PC-9 (cell line): ENCODE measurements at regions not wholly inside any gene's neighbourhood (a gene's known extent, or its start where the extent isn't known, plus 50 kb on each side); places are given as distances from the start of the nearest gene placed in this dataset.

Source experiments
- BruUV-seq: library from RNA; stranded (reverse); fragments of 400-500 nt; replicated peaks from 2 replicates; lab custom pipeline; 2021; lab: Mats Ljungman, UMichigan
- CTCF ChIA-PET: fragments of 300-600 bp; sonication (Branson Sonifier 250); formaldehyde crosslinking; loops from one replicate; lab custom pipeline; 2022; ENCODE audit warnings: antibody characterized with exemption; lab: Charles Lee
- POLR2A ChIA-PET: fragments of 300-600 bp; sonication (Branson Sonifier 250); formaldehyde crosslinking; loops from one replicate; lab custom pipeline; 2022; ENCODE audit warnings: antibody characterized with exemption; ENCODE audit not compliant: unreplicated experiment; lab: Charles Lee
- DNase-seq, 2 experiments: peaks; one replicate each; pipeline versions ENCODE4 v3.0.0 to v3.0.0-alpha.2; 2015 to 2022; ENCODE audit warnings: mixed read lengths in 1 of 2
- H2AFZ ChIP-seq: fragments of 200-600 bp; sonication (generic); 2 replicates; pipeline ENCODE4 v1.8.1; 2017; ENCODE audit warnings: antibody characterized with exemption
- H3F3A ChIP-seq: fragments of 200-600 bp; sonication (generic); 2 replicates; pipeline ENCODE4 v1.8.1; 2017; ENCODE audit warnings: antibody characterized with exemption, mild to moderate bottlenecking, low read depth; ENCODE audit not compliant: insufficient read depth
- H3K27ac ChIP-seq: fragments of 200-600 bp; sonication (generic); 2 replicates; pipeline ENCODE4 v1.6.1; 2016; ENCODE audit warnings: mixed run types
- H3K27me3 ChIP-seq: fragments of 200-600 bp; sonication (generic); 2 replicates; pipeline ENCODE4 v1.6.1; 2016; ENCODE audit warnings: low read depth, mixed run types; ENCODE audit not compliant: insufficient read depth
- H3K36me3 ChIP-seq: fragments of 200-600 bp; sonication (generic); 2 replicates; pipeline ENCODE4 v1.6.1; 2016; ENCODE audit warnings: low read depth, mixed run types
- H3K4me1 ChIP-seq: fragments of 200-600 bp; sonication (generic); replicated peaks from 2 replicates; pipeline ENCODE4 v1.6.1; 2016; ENCODE audit warnings: mixed run types; ENCODE audit not compliant: insufficient read depth
- H3K4me2 ChIP-seq: fragments of 200-600 bp; sonication (generic); 2 replicates; pipeline ENCODE4 v1.6.1; 2017; ENCODE audit warnings: mixed run types
- H3K4me3 ChIP-seq: fragments of 200-600 bp; sonication (generic); 2 replicates; pipeline ENCODE4 v1.6.1; 2016; ENCODE audit warnings: mixed run types
- H3K79me2 ChIP-seq: fragments of 200-600 bp; sonication (generic); 2 replicates; pipeline ENCODE4 v1.6.1; 2017; ENCODE audit warnings: low read depth, mixed run types
- H3K9me2 ChIP-seq: fragments of 200-600 bp; sonication (generic); 2 replicates; pipeline ENCODE4 v1.8.1; 2017; ENCODE audit warnings: mild to moderate bottlenecking; ENCODE audit not compliant: insufficient read depth
- H3K9me3 ChIP-seq: fragments of 200-600 bp; sonication (generic); 2 replicates; pipeline ENCODE4 v1.8.1; 2016; ENCODE audit warnings: low read depth; ENCODE audit not compliant: insufficient read depth
- H4K20me1 ChIP-seq: fragments of 200-600 bp; sonication (generic); 2 replicates; pipeline ENCODE4 v1.8.1; 2017; ENCODE audit not compliant: insufficient read depth
- CTCF ChIP-seq: fragments of 200-600 bp; sonication (generic); conservative IDR thresholded peaks from 2 replicates; pipeline ENCODE4 v1.6.1; 2017; ENCODE audit warnings: mixed run types, antibody characterized with exemption, mild to moderate bottlenecking, moderate library complexity
- EZH2 ChIP-seq: fragments of 200-600 bp; sonication (generic); IDR thresholded peaks from 2 replicates; pipeline ENCODE4 v1.8.0; 2017; ENCODE audit warnings: antibody characterized with exemption, low read depth
- intact Hi-C: fragments of 100-400 bp; cut with micrococcal nuclease; formaldehyde crosslinking; loops from one replicate; pipeline ENCODE4 v1.10.0; 2022; ENCODE audit not compliant: unreplicated experiment

- Histone ChIP-seq H3K4me1 (no peaks in the 10 kb centered on the region), H4K20me1 (no peaks in the 10 kb centered on the region), H3K9me2 (no peaks in the 10 kb centered on the region), H3F3A (no peaks in the 10 kb centered on the region), H3K4me3 (no peak overlapping the region), H3K4me2 (no peak overlapping the region), H3K27ac (no peak overlapping the region), H2AFZ (no peak overlapping the region), H3K27me3 (peaks cover 95% of the 10 kb centered on the region), H3K79me2 (no peaks in the 10 kb centered on the region), H3K9me3 (no peaks in the 10 kb centered on the region), H3K36me3 (no peaks in the 10 kb centered on the region)
- POLR2A ChIA-PET: no interaction called here
- intact Hi-C loops: no loop called here
- no peak for TF ChIP-seq EZH2
- TF ChIP-seq CTCF: no peak
- CTCF ChIA-PET: no interaction called here
- no peak for DNase-seq
- no TSS peak for BruUV-seq
Measured at GRCh38 chr20:40808936-40809335, 119.9 kb upstream of the MAFB start.

GRCh38 chr20:40809361-40809760 is 120.3 kb upstream of the MAFB start:
- H3F3A ChIP-seq: no peaks in the 10 kb centered on the region
- no peaks in the 10 kb centered on the region for H3K9me2 ChIP-seq
- H3K4me3 ChIP-seq: no peak overlapping the region
- intact Hi-C loops: no loop called here
- DNase-seq: no peak
- no peaks in the 10 kb centered on the region for H3K79me2 ChIP-seq
- no peaks in the 10 kb centered on the region for H3K4me1 ChIP-seq
- no TSS peak for BruUV-seq
- TF ChIP-seq CTCF (no peak), EZH2 (no peak)
- H3K27ac ChIP-seq: no peak overlapping the region
- no peaks in the 10 kb centered on the region for H3K9me3 ChIP-seq
- H2AFZ ChIP-seq: no peak overlapping the region
- no peak overlapping the region for H3K4me2 ChIP-seq
- POLR2A ChIA-PET: no interaction called here
- H4K20me1 ChIP-seq: no peaks in the 10 kb centered on the region
- H3K36me3 ChIP-seq: no peaks in the 10 kb centered on the region
- H3K27me3 ChIP-seq: peaks cover 95% of the 10 kb centered on the region
- CTCF ChIA-PET: no interaction called here

GRCh38 chr20:40810332-40811000 is 121.4 kb upstream of the MAFB start:
- Histone ChIP-seq H3F3A (no peaks in the 10 kb centered on the region), H3K9me3 (no peaks in the 10 kb centered on the region), H3K36me3 (no peaks in the 10 kb centered on the region), H3K4me1 (no peaks in the 10 kb centered on the region), H3K79me2 (no peaks in the 10 kb centered on the region), H3K4me3 (no peak overlapping the region), H2AFZ (no peak overlapping the region), H4K20me1 (no peaks in the 10 kb centered on the region), H3K27me3 (peaks cover 95% of the 10 kb centered on the region), H3K9me2 (no peaks in the 10 kb centered on the region), H3K4me2 (no peak overlapping the region), H3K27ac (no peak overlapping the region)
- ChIA-PET POLR2A (no interaction called here), CTCF (no interaction called here)
- intact Hi-C loops: no loop called here
- no TSS peak for BruUV-seq
- DNase-seq: no peak
- no peak for TF ChIP-seq EZH2
- TF ChIP-seq CTCF: no peak
